H9 (cell line): ENCODE measurements at regions not wholly inside any gene's neighbourhood (a gene's known extent, or its start where the extent isn't known, plus 50 kb on each side); places are given as distances from the start of the nearest gene placed in this dataset.

Experiments used
- DNase-seq: peaks from one replicate; pipeline ENCODE4 v3.0.0-alpha.2; 2017
- H2AFZ ChIP-seq: one replicate; pipeline ENCODE4 v1.6.1; 2013; ENCODE audit warnings: mild to moderate bottlenecking, low read length, control low read depth, moderate library complexity
- H2AK5ac ChIP-seq: 2 replicates; pipeline ENCODE4 v1.6.1; 2013; ENCODE audit warnings: low read length, control low read depth, mixed read lengths; ENCODE audit not compliant: insufficient read length
- H2BK120ac ChIP-seq: one replicate; pipeline ENCODE4 v1.6.1; 2013; ENCODE audit warnings: low read depth, mild to moderate bottlenecking, low read length, control low read depth, inconsistent platforms; ENCODE audit not compliant: poor library complexity, severe bottlenecking
- H2BK12ac ChIP-seq: 2 replicates; pipeline ENCODE4 v1.6.1; 2013; ENCODE audit warnings: low read length, control low read depth, mixed read lengths, low read depth; ENCODE audit not compliant: insufficient read length
- H2BK15ac ChIP-seq: 2 replicates; pipeline ENCODE4 v1.6.1; 2013; ENCODE audit warnings: low read depth, low read length, control low read depth
- H2BK20ac ChIP-seq: one replicate; pipeline ENCODE4 v1.6.1; 2013; ENCODE audit warnings: low read depth, mild to moderate bottlenecking, low read length, control low read depth, inconsistent platforms; ENCODE audit not compliant: poor library complexity, severe bottlenecking
- H2BK5ac ChIP-seq: 2 replicates; pipeline ENCODE4 v1.6.1; 2013; ENCODE audit warnings: low read length, control low read depth, mixed read lengths; ENCODE audit not compliant: insufficient read length
- H3K14ac ChIP-seq: 2 replicates; pipeline ENCODE4 v1.6.1; 2013; ENCODE audit warnings: low read length, control low read depth; ENCODE audit not compliant: insufficient read depth
- H3K18ac ChIP-seq: 2 replicates; pipeline ENCODE4 v1.6.1; 2013; ENCODE audit warnings: low read depth, mild to moderate bottlenecking, mixed read lengths, low read length, control low read depth; ENCODE audit not compliant: insufficient read length
- H3K23ac ChIP-seq: 2 replicates; pipeline ENCODE4 v1.6.1; 2013; ENCODE audit warnings: low read length, control low read depth, mixed read lengths, low read depth; ENCODE audit not compliant: insufficient read length
- H3K23me2 ChIP-seq: 2 replicates; pipeline ENCODE4 v1.6.1; 2013; ENCODE audit warnings: low read depth, mild to moderate bottlenecking, mixed read lengths, low read length, control low read depth; ENCODE audit not compliant: insufficient read length, poor library complexity, severe bottlenecking
- H3K27ac ChIP-seq: 2 replicates; pipeline ENCODE4 v1.5.1; 2013; ENCODE audit warnings: low read length, control low read depth, mixed read lengths, low read depth; ENCODE audit not compliant: insufficient read length
- H3K27me3 ChIP-seq: 2 replicates; pipeline ENCODE4 v1.6.1; 2013; ENCODE audit warnings: low read length, control low read depth, inconsistent platforms; ENCODE audit not compliant: insufficient read depth
- H3K4ac ChIP-seq: 2 replicates; pipeline ENCODE4 v1.6.1; 2013; ENCODE audit warnings: low read depth, mild to moderate bottlenecking, control low read depth, inconsistent platforms, low read length, moderate library complexity
- H3K4me1 ChIP-seq: 2 replicates; pipeline ENCODE4 v1.6.1; 2013; ENCODE audit warnings: low read length, control low read depth, inconsistent platforms; ENCODE audit not compliant: insufficient read depth
- H3K4me2 ChIP-seq: 2 replicates; pipeline ENCODE4 v1.6.1; 2013; ENCODE audit warnings: low read length, control low read depth, mixed read lengths; ENCODE audit not compliant: insufficient read length, insufficient read depth
- H3K56ac ChIP-seq: 2 replicates; pipeline ENCODE4 v1.6.1; 2013; ENCODE audit warnings: low read depth, mild to moderate bottlenecking, mixed read lengths, low read length, control low read depth; ENCODE audit not compliant: insufficient read length
- H3K79me1 ChIP-seq: 2 replicates; pipeline ENCODE4 v1.6.1; 2013; ENCODE audit warnings: low read depth, mild to moderate bottlenecking, moderate library complexity, low read length, control low read depth, inconsistent platforms; ENCODE audit not compliant: insufficient read depth, poor library complexity, severe bottlenecking
- H3K79me2 ChIP-seq: 2 replicates; pipeline ENCODE4 v1.6.1; 2013; ENCODE audit warnings: low read length, control low read depth, inconsistent platforms; ENCODE audit not compliant: insufficient read depth
- H3K9ac ChIP-seq: 2 replicates; pipeline ENCODE4 v1.6.1; 2013; ENCODE audit warnings: low read length, control low read depth, mixed read lengths; ENCODE audit not compliant: insufficient read length; ENCODE audit errors: extremely low read depth
- H3K9me3 ChIP-seq: one replicate; pipeline ENCODE4 v1.6.1; 2013; ENCODE audit warnings: low read depth, low read length, inconsistent platforms; ENCODE audit not compliant: control insufficient read depth
- H3T11ph ChIP-seq: one replicate; pipeline ENCODE4 v1.6.1; 2013; ENCODE audit warnings: mild to moderate bottlenecking, low read length, control low read depth, inconsistent platforms
- H4K20me1 ChIP-seq: one replicate; pipeline ENCODE4 v1.6.1; 2013; ENCODE audit not compliant: control insufficient read depth, insufficient read length, insufficient read depth
- H4K5ac ChIP-seq: 2 replicates; pipeline ENCODE4 v1.6.1; 2013; ENCODE audit warnings: low read depth, mild to moderate bottlenecking, mixed read lengths, low read length, control low read depth; ENCODE audit not compliant: insufficient read length
- H4K8ac ChIP-seq: replicated peaks from 2 replicates; pipeline ENCODE4 v1.6.1; 2013; ENCODE audit warnings: low read length, control low read depth, mixed read lengths, low read depth; ENCODE audit not compliant: insufficient read length
- H4K91ac ChIP-seq: 2 replicates; pipeline ENCODE4 v1.6.1; 2013; ENCODE audit warnings: low read depth, mild to moderate bottlenecking, moderate library complexity, mixed read lengths, low read length, control low read depth; ENCODE audit not compliant: insufficient read length
- H3K27ac Mint-ChIP-seq, 3 experiments: 2 replicates in 2 of 3; 3 replicates in 1 of 3; pipeline ENCODE4 v1.8.0; 2020 to 2021; ENCODE audit warnings: mixed read lengths in 3 of 3, mild to moderate bottlenecking in 1 of 3, moderate library complexity in 1 of 3
- H3K27me3 Mint-ChIP-seq: 2 replicates; pipeline ENCODE4 v1.8.0; 2021; ENCODE audit warnings: low read depth, mild to moderate bottlenecking, moderate library complexity, mixed read lengths
- H3K36me3 Mint-ChIP-seq, 3 experiments: 2 replicates in 2 of 3; 3 replicates in 1 of 3; pipeline ENCODE4 v1.8.0; 2020 to 2021; ENCODE audit warnings: low read depth in 3 of 3, mixed read lengths in 3 of 3; ENCODE audit not compliant: insufficient read depth in 1 of 3
- H3K4me1 Mint-ChIP-seq, 2 experiments: 2 replicates each; pipeline ENCODE4 v1.8.0; 2020; ENCODE audit warnings: mixed read lengths in 2 of 2
- H3K4me3 Mint-ChIP-seq, 2 experiments: 2 replicates in 1 of 2; 3 replicates in 1 of 2; pipeline ENCODE4 v1.8.0; 2020 to 2021; ENCODE audit warnings: mild to moderate bottlenecking in 2 of 2, mixed read lengths in 2 of 2, moderate library complexity in 1 of 2
- H3K9me3 Mint-ChIP-seq, 2 experiments: 2 replicates in 1 of 2; 3 replicates in 1 of 2; pipeline ENCODE4 v1.8.0; 2020; ENCODE audit warnings: mild to moderate bottlenecking in 2 of 2, mixed read lengths in 2 of 2, moderate library complexity in 1 of 2
- CTCF ChIP-seq: fragments of 200-600 bp; sonication (generic); conservative IDR thresholded peaks from 3 replicates; pipeline ENCODE4 v1.8.0; 2021; ENCODE audit warnings: antibody characterized with exemption, mild to moderate bottlenecking
- WGBS: extraction: QIAGEN DNeasy Blood & Tissue Kit; methylation state at CpG from one replicate; pipeline ENCODE4 v1.1.7; 2013; ENCODE audit warnings: missing lambda C conversion rate, low lambda C conversion rate, mixed read lengths; ENCODE audit not compliant: insufficient read length; ENCODE audit errors: extremely low coverage; 5-methylcytosine and 5-hydroxymethylcytosine counted together

- no peak overlapping the region for H2BK12ac ChIP-seq
- H3K14ac ChIP-seq: no peak overlapping the region
- H3K4me1 Mint-ChIP-seq: peaks cover 12 to 15% of the 10 kb centered on the region in 2 experiments
- no peak overlapping the region for H3K4me3 Mint-ChIP-seq
- H3K27ac ChIP-seq: no peak overlapping the region
- no peak overlapping the region for H2BK120ac ChIP-seq
- no peaks in the 10 kb centered on the region for H3K79me2 ChIP-seq
- no peak overlapping the region for H3T11ph ChIP-seq
- peak overlapping the region in 1 of 3 experiments; percentile 42; a peak in 2 of 7 replicates for H3K27ac Mint-ChIP-seq
- H2BK20ac ChIP-seq: no peak overlapping the region
- no peak for DNase-seq
- H3K27me3 ChIP-seq: no peaks in the 10 kb centered on the region
- TF ChIP-seq CTCF: no peak
- no peaks in the 10 kb centered on the region for H4K20me1 ChIP-seq
- H2BK15ac ChIP-seq: no peak overlapping the region
- H4K91ac ChIP-seq: no peak overlapping the region
- no peak overlapping the region for H4K8ac ChIP-seq
- no peak overlapping the region for H3K4me2 ChIP-seq
- no peaks in the 10 kb centered on the region for H3K9me3 Mint-ChIP-seq
- no CpG with 5 or more reads among the region's 7 CpGs for WGBS
- H3K79me1 ChIP-seq: no peaks in the 10 kb centered on the region
- no peak overlapping the region for H2AK5ac ChIP-seq
- no peak overlapping the region for H3K56ac ChIP-seq
- H3K4me1 ChIP-seq: no peaks in the 10 kb centered on the region
- peaks cover 7% of the 10 kb centered on the region; the same call in 1 of the 2 replicates for H3K27me3 Mint-ChIP-seq
- no peak overlapping the region for H3K23ac ChIP-seq
- H3K18ac ChIP-seq: no peak overlapping the region
- no peaks in the 10 kb centered on the region; a peak in 1 of 7 replicates for H3K36me3 Mint-ChIP-seq
- H2BK5ac ChIP-seq: no peak overlapping the region
- H2AFZ ChIP-seq: no peak overlapping the region
- H3K9ac ChIP-seq: no peak overlapping the region
- H3K9me3 ChIP-seq: no peaks in the 10 kb centered on the region
- no peak overlapping the region for H3K4ac ChIP-seq
- no peaks in the 10 kb centered on the region for H3K23me2 ChIP-seq
- H4K5ac ChIP-seq: no peak overlapping the region
These were observed 131.7 kb upstream of the PRSS58 start for GRCh38 chr7:142389544-142389943.
